Loucy (cell line): ENCODE measurements at regions not wholly inside any gene's neighbourhood (a gene's known extent, or its start where the extent isn't known, plus 50 kb on each side); places are given as distances from the start of the nearest gene placed in this dataset.

Experiments used
- H2AFZ ChIP-seq: fragments of 200-600 bp; sonication (generic); 2 replicates; pipeline ENCODE4 v1.6.0; 2016; ENCODE audit warnings: antibody characterized with exemption, mild to moderate bottlenecking, low read length, moderate library complexity
- H3F3A ChIP-seq: fragments of 200-600 bp; 2 replicates; pipeline ENCODE4 v1.6.0; 2016; ENCODE audit warnings: antibody characterized with exemption, low read depth, mild to moderate bottlenecking
- H3K27me3 ChIP-seq: fragments of 200-600 bp; sonication (generic); 2 replicates; pipeline ENCODE4 v1.6.1; 2014; ENCODE audit warnings: low read length, mild to moderate bottlenecking; ENCODE audit not compliant: insufficient read depth, poor library complexity, severe bottlenecking
- H3K36me3 ChIP-seq: fragments of 200-600 bp; sonication (generic); 2 replicates; pipeline ENCODE4 v1.6.1; 2016; ENCODE audit warnings: low read length; ENCODE audit not compliant: insufficient read depth
- H3K4me1 ChIP-seq: fragments of 200-600 bp; sonication (generic); 2 replicates; pipeline ENCODE4 v1.5.1; 2014; ENCODE audit warnings: low read length, mild to moderate bottlenecking; ENCODE audit not compliant: insufficient read depth, poor library complexity, severe bottlenecking
- H3K4me2 ChIP-seq: fragments of 200-600 bp; sonication (generic); 2 replicates; pipeline ENCODE4 v1.6.0; 2014; ENCODE audit warnings: antibody characterized with exemption, low read length, low read depth, mild to moderate bottlenecking; ENCODE audit not compliant: poor library complexity, severe bottlenecking
- H3K4me3 ChIP-seq: fragments of 200-600 bp; sonication (generic); 2 replicates; pipeline ENCODE4 v1.5.1; 2014; ENCODE audit warnings: low read length, mild to moderate bottlenecking, mixed read lengths; ENCODE audit not compliant: poor library complexity, severe bottlenecking
- H3K79me2 ChIP-seq: fragments of 200-600 bp; sonication (generic); 2 replicates; pipeline ENCODE4 v1.6.1; 2014; ENCODE audit warnings: low read length; ENCODE audit not compliant: insufficient read depth
- H3K9ac ChIP-seq: fragments of 200-600 bp; sonication (generic); 2 replicates; pipeline ENCODE4 v1.6.0; 2014; ENCODE audit warnings: mild to moderate bottlenecking, low read depth, low read length, moderate library complexity; ENCODE audit not compliant: poor library complexity, severe bottlenecking
- H3K9me2 ChIP-seq: fragments of 200-600 bp; sonication (generic); replicated peaks from 2 replicates; pipeline ENCODE4 v1.6.1; 2016; ENCODE audit warnings: low read depth, low read length, mixed read lengths
- H3K9me3 ChIP-seq: fragments of 200-600 bp; sonication (generic); 2 replicates; pipeline ENCODE4 v1.6.1; 2014; ENCODE audit warnings: mild to moderate bottlenecking, antibody characterized with exemption, low read length, low read depth; ENCODE audit not compliant: insufficient read depth
- H4K20me1 ChIP-seq: fragments of 200-600 bp; sonication (generic); 2 replicates; pipeline ENCODE4 v1.6.0; 2014; ENCODE audit warnings: antibody characterized with exemption, low read length, mild to moderate bottlenecking; ENCODE audit not compliant: insufficient read depth, poor library complexity, severe bottlenecking
- EZH2phosphoT487 ChIP-seq: fragments of 200-600 bp; IDR thresholded peaks from 2 replicates; pipeline ENCODE4 v1.6.1; 2018; ENCODE audit warnings: antibody characterized with exemption, mild to moderate bottlenecking, moderate library complexity, borderline replicate concordance
- TF ChIP-seq, protein P1 (sequence below): fragments of 200-600 bp; sonication (generic); conservative IDR thresholded peaks from 2 replicates; pipeline ENCODE4 v1.5.1; 2014; ENCODE audit warnings: mild to moderate bottlenecking, antibody characterized with exemption, low read length

DNA sequence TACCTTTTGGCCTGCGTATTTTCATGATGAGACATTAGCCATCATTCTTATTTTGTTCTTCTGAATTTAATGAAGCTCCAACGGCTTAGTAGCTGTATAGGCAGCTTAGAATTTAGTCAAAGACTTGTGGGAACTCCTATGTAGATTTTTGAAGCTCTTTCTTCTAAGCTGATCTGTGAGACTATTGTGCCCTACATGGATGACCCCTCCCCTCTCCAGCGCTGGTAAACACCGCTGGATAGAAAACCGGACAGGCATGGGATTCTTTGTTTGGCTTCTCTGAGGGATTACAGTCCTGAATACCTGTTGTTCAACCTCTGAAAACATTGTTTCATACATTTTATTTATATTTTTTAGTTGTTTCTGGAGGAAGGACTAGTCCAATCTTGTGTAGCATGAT is 1353.4 kb downstream of the GRIK2 start:
- Histone ChIP-seq H3K79me2 (no peaks in the 10 kb centered on the region), H3K4me3 (no peak overlapping the region), H3K36me3 (no peaks in the 10 kb centered on the region), H3K4me2 (no peak overlapping the region), H3K4me1 (no peaks in the 10 kb centered on the region), H4K20me1 (no peaks in the 10 kb centered on the region), H3F3A (no peaks in the 10 kb centered on the region), H2AFZ (no peak overlapping the region), H3K27me3 (no peaks in the 10 kb centered on the region), H3K9me3 (no peaks in the 10 kb centered on the region), H3K9me2 (no peaks in the 10 kb centered on the region), H3K9ac (no peak overlapping the region)
- no peak for TF ChIP-seq EZH2phosphoT487
- TF ChIP-seq, protein P1, sequence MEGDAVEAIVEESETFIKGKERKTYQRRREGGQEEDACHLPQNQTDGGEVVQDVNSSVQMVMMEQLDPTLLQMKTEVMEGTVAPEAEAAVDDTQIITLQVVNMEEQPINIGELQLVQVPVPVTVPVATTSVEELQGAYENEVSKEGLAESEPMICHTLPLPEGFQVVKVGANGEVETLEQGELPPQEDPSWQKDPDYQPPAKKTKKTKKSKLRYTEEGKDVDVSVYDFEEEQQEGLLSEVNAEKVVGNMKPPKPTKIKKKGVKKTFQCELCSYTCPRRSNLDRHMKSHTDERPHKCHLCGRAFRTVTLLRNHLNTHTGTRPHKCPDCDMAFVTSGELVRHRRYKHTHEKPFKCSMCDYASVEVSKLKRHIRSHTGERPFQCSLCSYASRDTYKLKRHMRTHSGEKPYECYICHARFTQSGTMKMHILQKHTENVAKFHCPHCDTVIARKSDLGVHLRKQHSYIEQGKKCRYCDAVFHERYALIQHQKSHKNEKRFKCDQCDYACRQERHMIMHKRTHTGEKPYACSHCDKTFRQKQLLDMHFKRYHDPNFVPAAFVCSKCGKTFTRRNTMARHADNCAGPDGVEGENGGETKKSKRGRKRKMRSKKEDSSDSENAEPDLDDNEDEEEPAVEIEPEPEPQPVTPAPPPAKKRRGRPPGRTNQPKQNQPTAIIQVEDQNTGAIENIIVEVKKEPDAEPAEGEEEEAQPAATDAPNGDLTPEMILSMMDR, result no peak

DNA sequence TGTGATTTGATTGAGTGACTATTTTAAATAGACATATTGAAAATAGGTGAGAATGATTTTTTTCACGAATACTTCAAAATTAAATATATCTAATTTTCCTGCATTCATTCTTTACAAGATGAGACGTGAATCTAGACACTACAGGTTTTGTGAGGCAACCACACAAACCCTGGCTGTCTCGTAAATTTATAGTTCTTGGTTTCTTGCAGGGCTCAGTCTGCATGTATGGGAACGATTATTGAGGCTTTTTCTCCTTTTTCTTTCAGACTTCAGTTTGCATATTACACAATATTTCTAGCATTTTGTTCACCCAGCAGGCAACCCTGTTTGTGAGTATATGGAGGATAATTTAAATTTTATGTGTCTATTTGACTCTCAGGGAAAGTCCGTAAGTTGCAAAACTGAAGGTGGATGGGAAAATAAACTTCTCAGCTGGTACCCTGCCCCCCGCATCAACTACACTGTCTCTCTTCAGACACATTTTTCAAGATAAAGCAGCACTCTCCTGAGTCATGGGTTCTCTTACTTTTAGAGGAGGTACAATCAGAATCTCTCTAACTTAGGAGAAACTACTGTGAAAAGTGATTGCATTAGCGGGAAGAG is 1349.3 kb downstream of the GRIK2 start:
- Histone ChIP-seq H3K27me3 (no peaks in the 10 kb centered on the region), H3F3A (no peaks in the 10 kb centered on the region), H2AFZ (no peak overlapping the region)

DNA sequence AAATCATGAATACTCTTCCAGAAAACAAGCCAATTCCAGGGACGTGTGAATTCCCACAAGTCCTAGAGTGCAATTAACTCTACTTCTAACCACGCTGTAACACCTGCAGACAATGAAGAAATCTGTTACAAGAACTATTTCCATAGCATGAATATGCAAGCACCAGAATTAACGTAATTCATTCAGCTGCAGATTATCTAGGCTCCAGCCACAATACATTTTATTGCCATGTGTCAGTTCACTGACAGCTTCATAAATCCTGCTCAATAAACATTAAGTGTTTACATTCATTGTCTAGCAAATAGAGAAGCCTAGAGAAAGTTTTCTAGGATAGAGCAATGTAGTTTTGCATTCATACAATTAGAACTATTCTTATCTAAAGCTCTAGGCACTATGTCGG is 1348.5 kb downstream of the GRIK2 start:
- TF ChIP-seq, protein P1, result no peak
- no peak for TF ChIP-seq EZH2phosphoT487
- Histone ChIP-seq H3F3A (no peaks in the 10 kb centered on the region), H3K9me3 (no peaks in the 10 kb centered on the region), H3K9ac (no peak overlapping the region), H4K20me1 (no peaks in the 10 kb centered on the region), H3K79me2 (no peaks in the 10 kb centered on the region), H3K4me3 (no peak overlapping the region), H3K9me2 (no peaks in the 10 kb centered on the region), H3K4me2 (no peak overlapping the region), H3K36me3 (no peaks in the 10 kb centered on the region), H2AFZ (no peak overlapping the region), H3K27me3 (no peaks in the 10 kb centered on the region), H3K4me1 (no peaks in the 10 kb centered on the region)

More for the DNA sequence above, 1349.3 kb downstream of the GRIK2 start:
- Histone ChIP-seq H3K4me2 (no peak overlapping the region), H3K4me3 (no peak overlapping the region), H3K9me3 (no peaks in the 10 kb centered on the region), H3K36me3 (no peaks in the 10 kb centered on the region), H3K9ac (no peak overlapping the region), H3K9me2 (no peaks in the 10 kb centered on the region), H3K4me1 (no peaks in the 10 kb centered on the region), H4K20me1 (no peaks in the 10 kb centered on the region), H3K79me2 (no peaks in the 10 kb centered on the region)
- TF ChIP-seq, protein P1, result no peak
- TF ChIP-seq EZH2phosphoT487, result no peak
